OCI-LY3 (cell line): ENCODE measurements at regions not wholly inside any gene's neighbourhood (a gene's known extent, or its start where the extent isn't known, plus 50 kb on each side); places are given as distances from the start of the nearest gene placed in this dataset.

ENCODE experiments used
- H2AFZ ChIP-seq: fragments of 200-600, 300-600 bp; shearing (Covaris generic); 2 replicates; pipeline ENCODE4 v1.6.0; 2014; ENCODE audit warnings: antibody characterized with exemption, low read depth, low read length
- H3K27ac ChIP-seq: fragments of 200-600, 300-600 bp; sonication (generic); 2 replicates; pipeline ENCODE4 v1.5.1; 2014; ENCODE audit warnings: mild to moderate bottlenecking, low read length, moderate library complexity, mixed read lengths
- H3K27me3 ChIP-seq: fragments of 200-600, 300-600 bp; sonication (generic); 2 replicates; pipeline ENCODE4 v1.6.1; 2014; ENCODE audit warnings: low read depth, low read length, mixed read lengths
- H3K36me3 ChIP-seq: fragments of 200-600, 300-600 bp; sonication (generic); replicated peaks from 2 replicates; pipeline ENCODE3; 2014; ENCODE audit warnings: low read depth, low read length, mixed read lengths
- H3K4me1 ChIP-seq: fragments of 300-600, 200-600 bp; sonication (generic); 2 replicates; pipeline ENCODE4 v1.6.1; 2014; ENCODE audit warnings: low read length, mixed read lengths
- H3K4me2 ChIP-seq: fragments of 200-600, 300-600 bp; sonication (generic); 2 replicates; pipeline ENCODE4 v1.6.1; 2014; ENCODE audit warnings: low read length, mixed read lengths
- H3K4me3 ChIP-seq: fragments of 300-600, 200-600 bp; sonication (generic); 2 replicates; pipeline ENCODE4 v1.5.1; 2014; ENCODE audit warnings: antibody characterized with exemption, mild to moderate bottlenecking, low read length, moderate library complexity
- H3K79me2 ChIP-seq: fragments of 300-600, 200-600 bp; shearing (Covaris generic); 2 replicates; pipeline ENCODE4 v1.6.1; 2014; ENCODE audit warnings: mild to moderate bottlenecking, low read length, mixed read lengths
- H3K9ac ChIP-seq: fragments of 300-600, 200-600 bp; shearing (Covaris generic); 2 replicates; pipeline ENCODE4 v1.6.0; 2014; ENCODE audit warnings: mild to moderate bottlenecking, low read length, moderate library complexity
- H3K9me3 ChIP-seq: fragments of 200-600, 300-600 bp; shearing (Covaris generic); 2 replicates; pipeline ENCODE4 v1.6.1; 2014; ENCODE audit warnings: low read length, mixed read lengths; ENCODE audit not compliant: insufficient read depth
- H4K20me1 ChIP-seq: fragments of 200-600, 300-600 bp; sonication (generic); 2 replicates; pipeline ENCODE4 v1.6.1; 2016; ENCODE audit warnings: low read length, mixed read lengths; ENCODE audit not compliant: insufficient read depth
- EZH2phosphoT487 ChIP-seq: fragments of 200-600 bp; shearing (Covaris generic); IDR thresholded peaks from 2 replicates; pipeline ENCODE4 v1.6.1; 2018; ENCODE audit warnings: antibody characterized with exemption, mixed run types, low read depth
- TF ChIP-seq, protein P1 (sequence below): fragments of 200-600, 300-600 bp; sonication (generic); IDR thresholded peaks from 2 replicates; pipeline ENCODE4 v1.5.1; 2014; ENCODE audit warnings: antibody characterized with exemption, low read length, low read depth

DNA sequence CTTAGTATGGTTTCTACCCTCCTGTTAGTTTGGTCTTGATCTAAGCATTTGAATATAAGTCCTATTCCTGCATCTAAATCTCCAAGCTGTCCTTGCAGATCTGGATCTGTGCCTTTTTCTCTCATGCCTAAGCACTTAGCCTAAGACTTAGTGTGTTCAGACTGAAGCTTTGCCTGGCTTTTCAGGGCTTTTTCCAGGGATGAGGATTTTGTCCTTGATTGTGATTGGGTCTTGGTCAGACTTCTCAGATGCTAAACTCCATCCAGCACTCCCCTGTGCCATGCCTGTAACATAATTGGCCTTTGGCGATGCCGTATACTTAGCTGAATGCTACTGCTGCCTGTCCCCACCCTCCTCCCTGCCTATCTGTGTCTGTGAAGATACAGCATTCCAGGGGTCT lies 98.1 kb upstream of the NRIP1 start:
- Histone ChIP-seq H3K27me3 (peaks cover 18% of the 10 kb centered on the region), H3K9me3 (peaks cover 7% of the 10 kb centered on the region; the same call in 1 of the 2 replicates), H3K4me1 (peaks cover 18% of the 10 kb centered on the region), H3K79me2 (no peaks in the 10 kb centered on the region), H2AFZ (no peak overlapping the region), H3K9ac (no peak overlapping the region), H3K36me3 (peaks cover 6% of the 10 kb centered on the region), H3K4me3 (no peak overlapping the region), H4K20me1 (no peaks in the 10 kb centered on the region), H3K27ac (no peak overlapping the region), H3K4me2 (no peak overlapping the region)
- TF ChIP-seq, protein P1, sequence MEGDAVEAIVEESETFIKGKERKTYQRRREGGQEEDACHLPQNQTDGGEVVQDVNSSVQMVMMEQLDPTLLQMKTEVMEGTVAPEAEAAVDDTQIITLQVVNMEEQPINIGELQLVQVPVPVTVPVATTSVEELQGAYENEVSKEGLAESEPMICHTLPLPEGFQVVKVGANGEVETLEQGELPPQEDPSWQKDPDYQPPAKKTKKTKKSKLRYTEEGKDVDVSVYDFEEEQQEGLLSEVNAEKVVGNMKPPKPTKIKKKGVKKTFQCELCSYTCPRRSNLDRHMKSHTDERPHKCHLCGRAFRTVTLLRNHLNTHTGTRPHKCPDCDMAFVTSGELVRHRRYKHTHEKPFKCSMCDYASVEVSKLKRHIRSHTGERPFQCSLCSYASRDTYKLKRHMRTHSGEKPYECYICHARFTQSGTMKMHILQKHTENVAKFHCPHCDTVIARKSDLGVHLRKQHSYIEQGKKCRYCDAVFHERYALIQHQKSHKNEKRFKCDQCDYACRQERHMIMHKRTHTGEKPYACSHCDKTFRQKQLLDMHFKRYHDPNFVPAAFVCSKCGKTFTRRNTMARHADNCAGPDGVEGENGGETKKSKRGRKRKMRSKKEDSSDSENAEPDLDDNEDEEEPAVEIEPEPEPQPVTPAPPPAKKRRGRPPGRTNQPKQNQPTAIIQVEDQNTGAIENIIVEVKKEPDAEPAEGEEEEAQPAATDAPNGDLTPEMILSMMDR: no peak
- TF ChIP-seq EZH2phosphoT487: no peak

DNA sequence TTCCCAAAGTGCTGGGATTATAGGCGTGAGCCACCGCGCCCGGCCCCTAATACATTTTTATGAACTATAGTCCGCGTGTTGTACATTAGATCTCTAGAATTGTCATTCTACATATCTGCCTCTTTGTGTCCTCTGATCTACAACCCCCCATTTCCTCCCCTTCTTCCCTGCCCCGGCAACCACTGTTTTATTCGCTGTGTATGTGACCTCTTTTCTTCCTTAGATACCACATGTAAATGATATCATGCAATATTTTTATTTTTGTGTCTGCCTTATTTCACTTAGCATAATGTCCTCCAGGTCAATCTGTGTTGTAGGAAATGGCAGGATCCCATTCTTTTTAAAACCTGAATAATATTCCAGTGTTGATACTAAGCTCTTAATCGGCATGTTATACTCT lies 99.5 kb upstream of the NRIP1 start:
- no peak overlapping the region for H3K9ac ChIP-seq
- no peaks in the 10 kb centered on the region for H3K79me2 ChIP-seq
- no peaks in the 10 kb centered on the region for H3K36me3 ChIP-seq
- no peak overlapping the region for H3K4me3 ChIP-seq
- peaks cover 15% of the 10 kb centered on the region for H3K4me1 ChIP-seq
- H3K27ac ChIP-seq: no peak overlapping the region
- H3K27me3 ChIP-seq: peaks cover 18% of the 10 kb centered on the region
- no peak for TF ChIP-seq EZH2phosphoT487
- TF ChIP-seq, protein P1: no peak
- H2AFZ ChIP-seq: no peak overlapping the region
- H3K9me3 ChIP-seq: no peaks in the 10 kb centered on the region
- H4K20me1 ChIP-seq: no peaks in the 10 kb centered on the region
- H3K4me2 ChIP-seq: no peak overlapping the region

DNA sequence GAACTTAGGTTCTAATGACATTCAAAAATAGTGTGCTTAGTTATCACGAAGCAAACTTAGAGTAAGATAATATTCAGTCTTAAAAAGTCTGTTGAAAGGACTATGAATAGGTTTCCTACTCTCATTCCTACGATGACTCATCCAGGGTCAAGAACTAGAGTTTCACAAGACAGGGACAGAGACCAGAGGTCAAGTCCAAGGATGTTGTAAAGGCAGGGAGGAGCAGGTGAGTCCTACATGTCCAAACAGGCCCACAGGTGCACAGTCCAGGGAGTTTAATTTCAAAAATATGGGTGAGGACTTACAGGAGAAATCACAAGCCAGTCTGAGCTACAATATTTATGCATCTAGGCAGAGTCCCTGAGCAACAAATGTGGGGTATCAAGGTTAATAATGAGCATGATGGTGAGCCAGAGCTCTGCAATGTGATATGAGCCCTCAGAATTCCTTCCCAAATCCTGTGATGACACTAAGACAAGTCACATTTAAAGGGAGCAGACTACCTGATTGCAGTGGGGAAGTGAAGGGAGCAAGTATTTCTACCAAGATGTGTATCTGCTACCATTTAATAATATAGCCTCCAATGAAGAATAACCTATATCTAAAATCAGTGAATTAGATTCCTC lies 100.0 kb upstream of the NRIP1 start:
- peaks cover 10% of the 10 kb centered on the region for H3K4me1 ChIP-seq
- no peaks in the 10 kb centered on the region for H3K36me3 ChIP-seq
- no peak for TF ChIP-seq EZH2phosphoT487
- TF ChIP-seq, protein P1: no peak
- no peak overlapping the region for H3K4me2 ChIP-seq
- H2AFZ ChIP-seq: no peak overlapping the region
- no peak overlapping the region for H3K9ac ChIP-seq
- no peaks in the 10 kb centered on the region for H3K9me3 ChIP-seq
- H3K27ac ChIP-seq: no peak overlapping the region
- H3K79me2 ChIP-seq: no peaks in the 10 kb centered on the region
- no peaks in the 10 kb centered on the region for H4K20me1 ChIP-seq
- H3K27me3 ChIP-seq: peaks cover 18% of the 10 kb centered on the region
- no peak overlapping the region for H3K4me3 ChIP-seq

DNA sequence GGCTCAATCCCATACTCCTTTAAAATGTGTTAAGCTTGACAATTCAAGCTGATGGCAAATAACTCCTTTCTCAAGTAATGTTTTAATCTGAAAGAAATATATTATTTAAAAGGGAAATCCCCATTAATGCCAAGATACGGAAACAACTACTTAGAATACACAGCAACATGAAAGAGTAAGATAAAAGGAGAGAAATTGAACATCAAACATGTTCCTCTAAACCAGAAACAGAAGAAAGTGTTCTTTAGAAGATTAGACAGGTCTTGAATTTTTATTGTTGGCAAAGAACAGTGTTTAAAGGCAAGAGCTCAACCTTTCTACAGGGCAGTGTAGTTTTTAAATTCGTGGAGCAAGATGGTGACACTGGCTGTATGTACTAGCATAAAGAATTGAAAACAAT lies 105.8 kb upstream of the NRIP1 start:
- H3K4me1 ChIP-seq: no peaks in the 10 kb centered on the region
- H3K79me2 ChIP-seq: no peaks in the 10 kb centered on the region
- TF ChIP-seq EZH2phosphoT487: no peak
- TF ChIP-seq, protein P1: no peak
- H3K4me2 ChIP-seq: no peak overlapping the region
- no peak overlapping the region for H3K9ac ChIP-seq
- H3K27ac ChIP-seq: no peak overlapping the region
- H3K36me3 ChIP-seq: no peaks in the 10 kb centered on the region
- no peak overlapping the region for H3K4me3 ChIP-seq
- no peak overlapping the region for H2AFZ ChIP-seq
- H3K9me3 ChIP-seq: no peaks in the 10 kb centered on the region
- no peaks in the 10 kb centered on the region for H4K20me1 ChIP-seq
- peaks cover 4% of the 10 kb centered on the region; the same call in 1 of the 2 replicates for H3K27me3 ChIP-seq
